Suprapubic skin (tissue), 4 donors: ENCODE measurements at regions not wholly inside any gene's neighbourhood (a gene's known extent, or its start where the extent isn't known, plus 50 kb on each side); places are given as distances from the start of the nearest gene placed in this dataset.

ENCODE experiments used
- EP300 ChIP-seq: sonication (generic); formaldehyde crosslinking; IDR thresholded peaks from one replicate; pipeline ENCODE4 v1.6.1; 2017; ENCODE audit warnings: antibody characterized with exemption
- POLR2A ChIP-seq, 2 donors: fragments of 450-650 bp; IDR thresholded peaks; one replicate each; pipeline ENCODE4 v1.6.1; 2017; ENCODE audit warnings: antibody characterized with exemption in 2 of 2, mild to moderate bottlenecking in 2 of 2, moderate library complexity in 2 of 2
- POLR2AphosphoS5 ChIP-seq, 3 donors: sonication (generic); formaldehyde crosslinking; IDR thresholded peaks; one replicate each; pipeline ENCODE4 v1.6.1; 2017; ENCODE audit warnings: antibody characterized with exemption in 3 of 3
- TF ChIP-seq, protein P1 (sequence below), 2 donors: fragments of 200-600 bp in 1 of 2; fragments of 450-650 bp in 1 of 2; sonication (generic) in 1 of 2; IDR thresholded peaks; one replicate each; pipeline ENCODE4 v1.5.1; 2016 to 2019; ENCODE audit warnings: antibody characterized with exemption in 2 of 2, mild to moderate bottlenecking in 1 of 2, moderate library complexity in 1 of 2

DNA sequence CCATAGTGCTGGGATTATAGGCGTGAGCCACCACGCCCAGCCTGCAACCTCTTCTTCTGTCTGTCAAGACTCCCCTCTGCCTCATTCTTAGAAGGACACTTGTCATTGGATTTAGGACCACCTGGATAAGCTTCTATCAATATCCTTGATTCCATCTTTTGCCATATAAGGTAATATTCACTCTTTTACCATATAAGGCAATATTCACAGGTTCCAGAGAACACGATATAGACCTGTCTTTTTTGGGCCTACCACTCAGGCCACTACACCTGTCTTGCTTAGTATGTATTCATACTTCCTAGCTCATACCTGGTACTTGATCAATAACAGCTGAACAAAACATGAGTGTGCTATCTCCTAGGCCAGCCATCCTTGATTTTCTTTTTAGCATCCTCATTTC, 149.2 kb upstream of the TOX3 start:
- TF ChIP-seq, protein P1, sequence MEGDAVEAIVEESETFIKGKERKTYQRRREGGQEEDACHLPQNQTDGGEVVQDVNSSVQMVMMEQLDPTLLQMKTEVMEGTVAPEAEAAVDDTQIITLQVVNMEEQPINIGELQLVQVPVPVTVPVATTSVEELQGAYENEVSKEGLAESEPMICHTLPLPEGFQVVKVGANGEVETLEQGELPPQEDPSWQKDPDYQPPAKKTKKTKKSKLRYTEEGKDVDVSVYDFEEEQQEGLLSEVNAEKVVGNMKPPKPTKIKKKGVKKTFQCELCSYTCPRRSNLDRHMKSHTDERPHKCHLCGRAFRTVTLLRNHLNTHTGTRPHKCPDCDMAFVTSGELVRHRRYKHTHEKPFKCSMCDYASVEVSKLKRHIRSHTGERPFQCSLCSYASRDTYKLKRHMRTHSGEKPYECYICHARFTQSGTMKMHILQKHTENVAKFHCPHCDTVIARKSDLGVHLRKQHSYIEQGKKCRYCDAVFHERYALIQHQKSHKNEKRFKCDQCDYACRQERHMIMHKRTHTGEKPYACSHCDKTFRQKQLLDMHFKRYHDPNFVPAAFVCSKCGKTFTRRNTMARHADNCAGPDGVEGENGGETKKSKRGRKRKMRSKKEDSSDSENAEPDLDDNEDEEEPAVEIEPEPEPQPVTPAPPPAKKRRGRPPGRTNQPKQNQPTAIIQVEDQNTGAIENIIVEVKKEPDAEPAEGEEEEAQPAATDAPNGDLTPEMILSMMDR (IDR thresholded peaks at IDR 0.05), result no peak
- no peak for TF ChIP-seq POLR2AphosphoS5 (IDR thresholded peaks at IDR 0.05)
- no peak for TF ChIP-seq EP300
- no peak for TF ChIP-seq POLR2A (IDR thresholded peaks at IDR 0.05)
